A673 (cell line): ENCODE measurements at regions not wholly inside any gene's neighbourhood (a gene's known extent, or its start where the extent isn't known, plus 50 kb on each side); places are given as distances from the start of the nearest gene placed in this dataset.

Experiments
- EZH2 ChIP-seq: fragments of 200-600 bp; sonication (generic); IDR thresholded peaks from 2 replicates; pipeline ENCODE4 v1.6.1; 2017; ENCODE audit warnings: borderline replicate concordance, low read depth, mild to moderate bottlenecking, mixed read lengths, antibody characterized with exemption, low read length; ENCODE audit not compliant: poor library complexity, severe bottlenecking
- TF ChIP-seq, protein P1 (sequence below): fragments of 300-800, 200-600 bp; sonication (generic); conservative IDR thresholded peaks from 2 replicates; pipeline ENCODE4 v1.5.1; 2017; ENCODE audit warnings: low read depth, mild to moderate bottlenecking, antibody characterized with exemption, low read length, moderate library complexity, mixed read lengths

DNA sequence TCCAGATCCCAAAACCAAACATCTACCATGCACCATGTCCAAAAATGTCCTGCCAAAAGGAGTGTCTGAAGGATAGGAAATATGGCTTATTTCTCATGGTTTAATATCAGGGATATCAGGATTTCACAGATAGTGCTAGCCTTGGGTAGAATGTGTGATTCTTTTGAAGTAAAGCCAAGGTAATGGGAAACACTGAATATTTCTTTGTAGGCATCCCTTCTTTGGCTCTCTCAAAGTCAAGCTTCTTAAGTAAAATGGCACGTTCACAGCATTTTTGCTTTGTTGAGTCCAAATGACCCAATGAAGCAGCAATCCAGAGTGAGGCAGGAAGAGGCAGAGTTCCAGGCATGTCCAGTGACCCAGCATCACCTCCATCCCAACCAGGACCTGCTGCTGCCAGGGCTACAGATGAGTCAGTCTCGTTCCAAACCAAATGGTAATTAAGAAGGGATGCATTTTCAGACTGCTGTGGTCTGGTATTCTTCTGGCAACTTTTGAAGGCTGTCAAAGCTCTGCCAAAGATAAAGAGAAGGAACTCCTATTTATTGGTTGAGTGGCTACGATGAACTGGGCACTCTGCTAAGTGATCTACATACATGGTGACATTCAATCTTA is 678.8 kb upstream of the KLF4 start:
- TF ChIP-seq, protein P1, sequence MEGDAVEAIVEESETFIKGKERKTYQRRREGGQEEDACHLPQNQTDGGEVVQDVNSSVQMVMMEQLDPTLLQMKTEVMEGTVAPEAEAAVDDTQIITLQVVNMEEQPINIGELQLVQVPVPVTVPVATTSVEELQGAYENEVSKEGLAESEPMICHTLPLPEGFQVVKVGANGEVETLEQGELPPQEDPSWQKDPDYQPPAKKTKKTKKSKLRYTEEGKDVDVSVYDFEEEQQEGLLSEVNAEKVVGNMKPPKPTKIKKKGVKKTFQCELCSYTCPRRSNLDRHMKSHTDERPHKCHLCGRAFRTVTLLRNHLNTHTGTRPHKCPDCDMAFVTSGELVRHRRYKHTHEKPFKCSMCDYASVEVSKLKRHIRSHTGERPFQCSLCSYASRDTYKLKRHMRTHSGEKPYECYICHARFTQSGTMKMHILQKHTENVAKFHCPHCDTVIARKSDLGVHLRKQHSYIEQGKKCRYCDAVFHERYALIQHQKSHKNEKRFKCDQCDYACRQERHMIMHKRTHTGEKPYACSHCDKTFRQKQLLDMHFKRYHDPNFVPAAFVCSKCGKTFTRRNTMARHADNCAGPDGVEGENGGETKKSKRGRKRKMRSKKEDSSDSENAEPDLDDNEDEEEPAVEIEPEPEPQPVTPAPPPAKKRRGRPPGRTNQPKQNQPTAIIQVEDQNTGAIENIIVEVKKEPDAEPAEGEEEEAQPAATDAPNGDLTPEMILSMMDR, result no peak
- no peak for TF ChIP-seq EZH2
